ENCODE measurements at regions not wholly inside any gene's neighbourhood (a gene's known extent, or its start where the extent isn't known, plus 50 kb on each side); places are given as distances from the start of the nearest gene placed in this dataset.

- Mint-ChIP-seq H3K9me3 (no peaks in the 10 kb centered on the region), H3K36me3 (no peaks in the 10 kb centered on the region), H3K4me1 (peaks cover 18% of the 10 kb centered on the region), H3K27me3 (ENCODE audit: low read depth) (no peaks in the 10 kb centered on the region), H3K4me3 (no peak overlapping the region), H3K27ac (no peak overlapping the region)
- CTCF ChIA-PET: no interaction called here
- DNase-seq (ENCODE audit: low spot score): no peak
- POLR2A ChIA-PET: no interaction called here
- ATAC-seq: no peak
- no peak for TF ChIP-seq TP53 (CRISPR knock-in tag; IDR thresholded peaks at IDR 0.05)
- TF ChIP-seq, protein P1, sequence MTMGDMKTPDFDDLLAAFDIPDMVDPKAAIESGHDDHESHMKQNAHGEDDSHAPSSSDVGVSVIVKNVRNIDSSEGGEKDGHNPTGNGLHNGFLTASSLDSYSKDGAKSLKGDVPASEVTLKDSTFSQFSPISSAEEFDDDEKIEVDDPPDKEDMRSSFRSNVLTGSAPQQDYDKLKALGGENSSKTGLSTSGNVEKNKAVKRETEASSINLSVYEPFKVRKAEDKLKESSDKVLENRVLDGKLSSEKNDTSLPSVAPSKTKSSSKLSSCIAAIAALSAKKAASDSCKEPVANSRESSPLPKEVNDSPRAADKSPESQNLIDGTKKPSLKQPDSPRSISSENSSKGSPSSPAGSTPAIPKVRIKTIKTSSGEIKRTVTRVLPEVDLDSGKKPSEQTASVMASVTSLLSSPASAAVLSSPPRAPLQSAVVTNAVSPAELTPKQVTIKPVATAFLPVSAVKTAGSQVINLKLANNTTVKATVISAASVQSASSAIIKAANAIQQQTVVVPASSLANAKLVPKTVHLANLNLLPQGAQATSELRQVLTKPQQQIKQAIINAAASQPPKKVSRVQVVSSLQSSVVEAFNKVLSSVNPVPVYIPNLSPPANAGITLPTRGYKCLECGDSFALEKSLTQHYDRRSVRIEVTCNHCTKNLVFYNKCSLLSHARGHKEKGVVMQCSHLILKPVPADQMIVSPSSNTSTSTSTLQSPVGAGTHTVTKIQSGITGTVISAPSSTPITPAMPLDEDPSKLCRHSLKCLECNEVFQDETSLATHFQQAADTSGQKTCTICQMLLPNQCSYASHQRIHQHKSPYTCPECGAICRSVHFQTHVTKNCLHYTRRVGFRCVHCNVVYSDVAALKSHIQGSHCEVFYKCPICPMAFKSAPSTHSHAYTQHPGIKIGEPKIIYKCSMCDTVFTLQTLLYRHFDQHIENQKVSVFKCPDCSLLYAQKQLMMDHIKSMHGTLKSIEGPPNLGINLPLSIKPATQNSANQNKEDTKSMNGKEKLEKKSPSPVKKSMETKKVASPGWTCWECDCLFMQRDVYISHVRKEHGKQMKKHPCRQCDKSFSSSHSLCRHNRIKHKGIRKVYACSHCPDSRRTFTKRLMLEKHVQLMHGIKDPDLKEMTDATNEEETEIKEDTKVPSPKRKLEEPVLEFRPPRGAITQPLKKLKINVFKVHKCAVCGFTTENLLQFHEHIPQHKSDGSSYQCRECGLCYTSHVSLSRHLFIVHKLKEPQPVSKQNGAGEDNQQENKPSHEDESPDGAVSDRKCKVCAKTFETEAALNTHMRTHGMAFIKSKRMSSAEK (CRISPR knock-in tag; IDR thresholded peaks at IDR 0.05; ENCODE audit: borderline replicate concordance): no peak
- no peak for TF ChIP-seq FOXJ3 (CRISPR knock-in tag; IDR thresholded peaks at IDR 0.05; ENCODE audit: borderline replicate concordance)
- TF ChIP-seq ATF1 (CRISPR knock-in tag; IDR thresholded peaks at IDR 0.05): no peak
- TF ChIP-seq ZBTB21 (CRISPR knock-in tag; IDR thresholded peaks at IDR 0.05; ENCODE audit: borderline replicate concordance): no peak
- TF ChIP-seq ERG (CRISPR knock-in tag; IDR thresholded peaks at IDR 0.05): no peak
- no peak for TF ChIP-seq FOXP1 (CRISPR knock-in tag; IDR thresholded peaks at IDR 0.05; ENCODE audit: borderline replicate concordance)
These were observed 64.9 kb upstream of the BTBD3 start for GRCh38 chr20:11852811-11853210.

- POLR2A ChIA-PET: no interaction called here
- Mint-ChIP-seq H3K27ac (no peak overlapping the region), H3K4me3 (no peak overlapping the region), H3K36me3 (no peaks in the 10 kb centered on the region), H3K4me1 (peaks cover 18% of the 10 kb centered on the region), H3K9me3 (no peaks in the 10 kb centered on the region), H3K27me3 (ENCODE audit: low read depth) (no peaks in the 10 kb centered on the region)
- ATAC-seq: no peak
- CTCF ChIA-PET: no interaction called here
- no peak for DNase-seq (ENCODE audit: low spot score)
- TF ChIP-seq ZBTB21 (CRISPR knock-in tag; IDR thresholded peaks at IDR 0.05; ENCODE audit: borderline replicate concordance) (no peak), NR2C2 (CRISPR knock-in tag; IDR thresholded peaks at IDR 0.05) (no peak), ZNF671 (CRISPR knock-in tag; IDR thresholded peaks at IDR 0.05) (no peak), GTF2I (CRISPR knock-in tag; conservative IDR thresholded peaks at IDR 0.05) (no peak), TEAD1 (CRISPR knock-in tag; IDR thresholded peaks at IDR 0.05) (no peak), NR3C1 (CRISPR knock-in tag; conservative IDR thresholded peaks at IDR 0.05; ENCODE audit: low read depth) (no peak), MYBL2 (CRISPR knock-in tag; IDR thresholded peaks at IDR 0.05) (no peak), FOXK1 (CRISPR knock-in tag; IDR thresholded peaks at IDR 0.05) (no peak), E2F1 (CRISPR knock-in tag; IDR thresholded peaks at IDR 0.05) (no peak), FOXP1 (CRISPR knock-in tag; IDR thresholded peaks at IDR 0.05; ENCODE audit: borderline replicate concordance) (no peak), RELA (CRISPR knock-in tag; IDR thresholded peaks at IDR 0.05; ENCODE audit: borderline replicate concordance) (no peak), MAX (CRISPR knock-in tag; IDR thresholded peaks at IDR 0.05) (no peak), TCF7 (CRISPR knock-in tag; IDR thresholded peaks at IDR 0.05; ENCODE audit: low read depth) (no peak), EMX1 (CRISPR knock-in tag; IDR thresholded peaks at IDR 0.05) (no peak), ELF4 (CRISPR knock-in tag; IDR thresholded peaks at IDR 0.05; ENCODE audit: low read depth) (no peak), ATF3 (CRISPR knock-in tag; conservative IDR thresholded peaks at IDR 0.05) (no peak), ZNF423 (CRISPR knock-in tag; IDR thresholded peaks at IDR 0.05) (no peak), CREB1 (CRISPR knock-in tag; IDR thresholded peaks at IDR 0.05) (no peak)
- TF ChIP-seq, protein P2, sequence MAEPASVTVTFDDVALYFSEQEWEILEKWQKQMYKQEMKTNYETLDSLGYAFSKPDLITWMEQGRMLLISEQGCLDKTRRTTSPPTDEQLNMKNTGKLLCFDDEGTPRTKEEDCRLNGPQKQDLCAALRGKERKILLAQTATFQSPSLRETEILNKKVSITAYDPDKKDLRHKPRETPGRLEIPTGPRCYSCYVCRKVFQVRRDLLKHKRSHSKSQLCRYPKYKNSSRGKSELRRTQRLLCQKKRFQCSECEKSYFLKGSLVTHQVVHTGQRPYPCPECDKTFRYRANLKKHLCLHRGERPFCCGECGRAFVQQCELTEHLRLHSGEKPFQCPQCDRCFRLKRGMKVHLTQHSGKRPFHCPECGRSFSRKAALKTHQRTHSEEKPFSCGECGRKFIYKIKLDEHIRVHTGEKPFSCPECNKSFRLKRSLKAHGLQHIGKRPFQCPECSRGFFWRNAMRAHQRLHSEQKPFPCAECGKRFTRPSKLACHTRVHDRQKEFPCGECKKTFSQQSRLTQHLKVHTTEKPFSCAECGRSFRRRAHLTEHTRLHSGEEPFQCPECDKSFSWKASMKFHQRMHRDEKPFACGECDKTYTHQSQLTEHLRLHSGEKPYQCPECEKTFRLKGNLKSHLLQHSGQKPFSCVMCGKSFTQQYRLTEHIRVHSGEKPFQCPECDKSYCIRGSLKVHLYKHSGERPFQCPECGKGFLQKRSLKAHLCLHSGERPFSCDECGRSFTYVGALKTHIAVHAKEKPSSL (CRISPR knock-in tag; conservative IDR thresholded peaks at IDR 0.05): no peak
- TF ChIP-seq, protein P3, sequence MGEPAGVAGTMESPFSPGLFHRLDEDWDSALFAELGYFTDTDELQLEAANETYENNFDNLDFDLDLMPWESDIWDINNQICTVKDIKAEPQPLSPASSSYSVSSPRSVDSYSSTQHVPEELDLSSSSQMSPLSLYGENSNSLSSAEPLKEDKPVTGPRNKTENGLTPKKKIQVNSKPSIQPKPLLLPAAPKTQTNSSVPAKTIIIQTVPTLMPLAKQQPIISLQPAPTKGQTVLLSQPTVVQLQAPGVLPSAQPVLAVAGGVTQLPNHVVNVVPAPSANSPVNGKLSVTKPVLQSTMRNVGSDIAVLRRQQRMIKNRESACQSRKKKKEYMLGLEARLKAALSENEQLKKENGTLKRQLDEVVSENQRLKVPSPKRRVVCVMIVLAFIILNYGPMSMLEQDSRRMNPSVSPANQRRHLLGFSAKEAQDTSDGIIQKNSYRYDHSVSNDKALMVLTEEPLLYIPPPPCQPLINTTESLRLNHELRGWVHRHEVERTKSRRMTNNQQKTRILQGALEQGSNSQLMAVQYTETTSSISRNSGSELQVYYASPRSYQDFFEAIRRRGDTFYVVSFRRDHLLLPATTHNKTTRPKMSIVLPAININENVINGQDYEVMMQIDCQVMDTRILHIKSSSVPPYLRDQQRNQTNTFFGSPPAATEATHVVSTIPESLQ (CRISPR knock-in tag; IDR thresholded peaks at IDR 0.05): no peak
These were observed 64.3 kb upstream of the BTBD3 start for GRCh38 chr20:11853359-11853758.
